RWPE1 (cell line): ENCODE measurements at regions not wholly inside any gene's neighbourhood (a gene's known extent, or its start where the extent isn't known, plus 50 kb on each side); places are given as distances from the start of the nearest gene placed in this dataset.

Experiments
- CTCF ChIA-PET: fragments of 350-600 bp; sonication (Branson Sonifier 250); formaldehyde crosslinking; extraction: SDS; loops from one replicate; lab custom pipeline; 2021; lab: Yijun Ruan, JAX
- POLR2A ChIA-PET: fragments of 400-600 bp; formaldehyde crosslinking; extraction: SDS; loops from one replicate; lab custom pipeline; 2020; ENCODE audit warnings: antibody characterized with exemption; ENCODE audit not compliant: low non-redundant PET; lab: Yijun Ruan, JAX
- DNase-seq: peaks from one replicate; pipeline ENCODE4 v3.0.0; 2012; ENCODE audit warnings: low spot score
- H3K27ac ChIP-seq: fragments of 450-650 bp; 2 replicates; pipeline ENCODE4 v1.5.1; 2017
- CTCF ChIP-seq: fragments of 450-650 bp; conservative IDR thresholded peaks from 2 replicates; pipeline ENCODE4 v1.5.1; 2017; ENCODE audit warnings: low read depth, mild to moderate bottlenecking

- no peak for DNase-seq
- CTCF ChIA-PET: no interaction called here
- POLR2A ChIA-PET: no interaction called here
- no peak for TF ChIP-seq CTCF
- no peak overlapping the region for H3K27ac ChIP-seq
Observed at GRCh38 chr4:33536898-33537297, 2707.4 kb downstream of the ARAP2 start.

- no peak for DNase-seq
- CTCF ChIA-PET: no interaction called here
- POLR2A ChIA-PET: no interaction called here
- no peak for TF ChIP-seq CTCF
- H3K27ac ChIP-seq: no peak overlapping the region
Observed at GRCh38 chr4:33537527-33537926, 2706.8 kb downstream of the ARAP2 start.

GRCh38 chr4:33543941-33544450 is 2700.3 kb downstream of the ARAP2 start:
- POLR2A ChIA-PET: no interaction called here
- TF ChIP-seq CTCF: no peak
- DNase-seq: no peak
- no peak overlapping the region for H3K27ac ChIP-seq
- CTCF ChIA-PET: interaction anchor here (0.6 kb wide), 1 partner anchor 9 kb away, joined by 3 read pairs; no protein-coding TSS in a partner anchor

- no peak overlapping the region for H3K27ac ChIP-seq
- no peak for TF ChIP-seq CTCF
- CTCF ChIA-PET: no interaction called here
- no peak for DNase-seq
- POLR2A ChIA-PET: no interaction called here
Observed at GRCh38 chr4:33551244-33551643, 2693.1 kb downstream of the ARAP2 start.

GRCh38 chr4:33561259-33561658 is 2683.1 kb downstream of the ARAP2 start:
- no peak for DNase-seq
- ChIA-PET POLR2A (no interaction called here), CTCF (no interaction called here)
- no peak for TF ChIP-seq CTCF
- H3K27ac ChIP-seq: no peak overlapping the region

GRCh38 chr4:33566649-33567048 is 2677.7 kb downstream of the ARAP2 start:
- H3K27ac ChIP-seq: no peak overlapping the region
- TF ChIP-seq CTCF: no peak
- ChIA-PET POLR2A (no interaction called here), CTCF (no interaction called here)
- DNase-seq: no peak

- TF ChIP-seq CTCF: no peak
- ChIA-PET POLR2A (no interaction called here), CTCF (interaction anchor here (0.5 kb wide), 1 partner anchor 383 kb away, joined by 3 read pairs; no protein-coding TSS in a partner anchor)
- no peak overlapping the region for H3K27ac ChIP-seq
- no peak for DNase-seq
Observed at GRCh38 chr4:33577791-33578190, 2666.5 kb downstream of the ARAP2 start.
